CD14-positive monocyte (primary cell): ENCODE measurements at regions not wholly inside any gene's neighbourhood (a gene's known extent, or its start where the extent isn't known, plus 50 kb on each side); places are given as distances from the start of the nearest gene placed in this dataset.

Experiments used
- DNase-seq, 3 donors: peaks; one replicate each; pipeline ENCODE4 v3.0.0-alpha.2; 2011 to 2022
- H2AFZ ChIP-seq: 2 replicates; pipeline ENCODE4 v1.6.0; 2012; ENCODE audit warnings: mild to moderate bottlenecking, low read depth, low read length, inconsistent platforms; ENCODE audit not compliant: insufficient read depth, poor library complexity, severe bottlenecking
- H3K27ac ChIP-seq, 2 donors: 1 replicate in 1 of 2; 2 replicates in 1 of 2; pipeline ENCODE4 v1.5.1; 2012 to 2013; ENCODE audit warnings: low read length in 2 of 2, control low read depth in 1 of 2, inconsistent platforms in 1 of 2, low read depth in 1 of 2, mild to moderate bottlenecking in 1 of 2
- H3K27me3 ChIP-seq, 2 donors: one replicate each; pipeline versions ENCODE4 v1.6.0 to v1.6.1; 2011 to 2013; ENCODE audit warnings: low read length in 2 of 2; ENCODE audit not compliant: control insufficient read depth in 2 of 2, insufficient read depth in 2 of 2
- H3K36me3 ChIP-seq, 2 donors: replicated peaks in 1 of 2; 1 replicate in 1 of 2; 2 replicates in 1 of 2; pipeline versions ENCODE4 v1.5.1 to v1.6.1; 2012 to 2013; ENCODE audit warnings: low read length in 2 of 2, control low read depth in 1 of 2, inconsistent platforms in 1 of 2, mild to moderate bottlenecking in 1 of 2; ENCODE audit not compliant: insufficient read depth in 2 of 2, control insufficient read depth in 1 of 2
- H3K4me1 ChIP-seq, 2 donors: 1 replicate in 1 of 2; 2 replicates in 1 of 2; pipeline versions ENCODE4 v1.5.1 to v1.6.1; 2012 to 2013; ENCODE audit warnings: low read length in 2 of 2, control low read depth in 1 of 2, inconsistent platforms in 1 of 2, mild to moderate bottlenecking in 1 of 2, moderate library complexity in 1 of 2; ENCODE audit not compliant: insufficient read depth in 2 of 2, control insufficient read depth in 1 of 2
- H3K4me2 ChIP-seq: replicated peaks from 2 replicates; pipeline ENCODE3; 2012; ENCODE audit warnings: low read length, moderate library complexity, mild to moderate bottlenecking; ENCODE audit not compliant: poor library complexity, severe bottlenecking; ENCODE audit errors: extremely low read depth
- H3K4me3 ChIP-seq, 3 experiments: fragments of 200-600 bp in 1 of 3; sonication (generic) in 1 of 3; replicated peaks in 1 of 3; 1 replicate in 2 of 3; 2 replicates in 1 of 3; pipeline ENCODE4 v1.5.1; 2011 to 2013; ENCODE audit warnings: low read length in 3 of 3, mild to moderate bottlenecking in 3 of 3, control low read depth in 2 of 3, low read depth in 2 of 3, inconsistent platforms in 1 of 3, moderate library complexity in 1 of 3
- H3K79me2 ChIP-seq: 2 replicates; pipeline ENCODE4 v1.6.0; 2012; ENCODE audit warnings: mild to moderate bottlenecking, control low read depth, inconsistent platforms, low read length, moderate library complexity; ENCODE audit not compliant: insufficient read depth
- H3K9ac ChIP-seq: 2 replicates; pipeline ENCODE4 v1.6.0; 2017; ENCODE audit warnings: low read length, mild to moderate bottlenecking; ENCODE audit not compliant: insufficient read depth, poor library complexity, severe bottlenecking
- H3K9me3 ChIP-seq, 2 donors: replicated peaks in 1 of 2; 1 replicate in 1 of 2; 2 replicates in 1 of 2; pipeline versions ENCODE4 v1.5.1 to v1.6.1; 2012 to 2013; ENCODE audit warnings: low read length in 2 of 2, control low read depth in 1 of 2; ENCODE audit not compliant: control insufficient read depth in 1 of 2, insufficient read depth in 1 of 2
- H4K20me1 ChIP-seq: 2 replicates; pipeline ENCODE4 v1.6.0; 2012; ENCODE audit warnings: mild to moderate bottlenecking, low read length, control low read depth, moderate library complexity; ENCODE audit not compliant: insufficient read depth
- H3K27ac Mint-ChIP-seq, 7 donors: one replicate each; pipeline ENCODE4 v1.8.0; 2020; ENCODE audit warnings: mild to moderate bottlenecking in 7 of 7, mixed read lengths in 7 of 7, moderate library complexity in 6 of 7, inconsistent platforms in 2 of 7
- H3K27me3 Mint-ChIP-seq, 3 donors: one replicate each; pipeline ENCODE4 v1.8.0; 2021 to 2022; ENCODE audit warnings: low read depth in 3 of 3, mild to moderate bottlenecking in 3 of 3, mixed read lengths in 3 of 3, moderate library complexity in 3 of 3, inconsistent platforms in 1 of 3
- H3K36me3 Mint-ChIP-seq, 2 donors: one replicate each; pipeline ENCODE4 v1.8.0; 2020; ENCODE audit warnings: mixed read lengths in 2 of 2, inconsistent platforms in 1 of 2, mild to moderate bottlenecking in 1 of 2
- H3K4me1 Mint-ChIP-seq: one replicate; pipeline ENCODE4 v1.8.0; 2020; ENCODE audit warnings: mild to moderate bottlenecking, mixed read lengths
- H3K4me3 Mint-ChIP-seq, 2 donors: one replicate each; pipeline ENCODE4 v1.8.0; 2020; ENCODE audit warnings: mild to moderate bottlenecking in 2 of 2, mixed read lengths in 2 of 2, moderate library complexity in 1 of 2
- H3K9me3 Mint-ChIP-seq, 7 donors: one replicate each; pipeline ENCODE4 v1.8.0; 2020 to 2022; ENCODE audit warnings: mixed read lengths in 7 of 7, mild to moderate bottlenecking in 6 of 7, moderate library complexity in 6 of 7, inconsistent platforms in 2 of 7
- CTCF ChIP-seq: fragments of 200-600 bp; IDR thresholded peaks from one replicate; pipeline ENCODE4 v1.8.0; 2022; ENCODE audit warnings: antibody characterized with exemption, mild to moderate bottlenecking
- WGBS: methylation state at CpG from one replicate; pipeline ENCODE4 v1.1.5; 2013; ENCODE audit warnings: missing lambda C conversion rate; ENCODE audit not compliant: insufficient coverage; 5-methylcytosine and 5-hydroxymethylcytosine counted together
- intact Hi-C, 2 donors: fragments of 100-400 bp; cut with micrococcal nuclease; formaldehyde crosslinking; loops; one replicate each; pipeline versions ENCODE4 v1.15.0 to v1.15.1; 2023

GRCh38 chr4:62835631-62836030 lies 1573.6 kb downstream of the TECRL start:
- H3K27me3 Mint-ChIP-seq = peaks cover 0 to 2% (median 0%) of the 10 kb centered on the region in 3 donors
- no peak overlapping the region for H3K4me3 Mint-ChIP-seq
- no peak for TF ChIP-seq CTCF
- Histone ChIP-seq H2AFZ (no peak overlapping the region), H3K4me3 (no peak overlapping the region), H3K4me1 (no peaks in the 10 kb centered on the region), H3K4me2 (no peak overlapping the region), H3K36me3 (no peaks in the 10 kb centered on the region), H3K27me3 (no peaks in the 10 kb centered on the region), H3K27ac (no peak overlapping the region), H3K79me2 (no peaks in the 10 kb centered on the region), H3K9me3 (peaks cover 3 to 5% of the 10 kb centered on the region in 2 donors), H4K20me1 (no peaks in the 10 kb centered on the region), H3K9ac (no peak overlapping the region)
- no peaks in the 10 kb centered on the region for H3K36me3 Mint-ChIP-seq
- H3K4me1 Mint-ChIP-seq = no peaks in the 10 kb centered on the region
- DNase-seq = no peak
- no CpG with 5 or more reads among the region's 2 CpGs for WGBS
- H3K9me3 Mint-ChIP-seq = peaks cover 0 to 4% (median 1%) of the 10 kb centered on the region in 7 donors
- intact Hi-C loops = no loop called here
- no peak overlapping the region for H3K27ac Mint-ChIP-seq

GRCh38 chr4:62822306-62822705 lies 1586.9 kb downstream of the TECRL start:
- H3K27me3 ChIP-seq = no peaks in the 10 kb centered on the region
- no CpG with 5 or more reads among the region's 1 CpG for WGBS
- no peak for TF ChIP-seq CTCF
- Mint-ChIP-seq H3K36me3 (no peaks in the 10 kb centered on the region), H3K9me3 (peaks cover 0 to 7% (median 4%) of the 10 kb centered on the region in 7 donors), H3K27me3 (peaks cover 0 to 2% (median 0%) of the 10 kb centered on the region in 3 donors), H3K27ac (no peak overlapping the region), H3K4me3 (no peak overlapping the region), H3K4me1 (no peaks in the 10 kb centered on the region)
- H3K4me2 ChIP-seq = no peak overlapping the region
- H3K9me3 ChIP-seq = peaks cover 0 to 4% of the 10 kb centered on the region in 2 donors
- H2AFZ ChIP-seq = no peak overlapping the region
- H3K27ac ChIP-seq = no peak overlapping the region
- no peaks in the 10 kb centered on the region for H4K20me1 ChIP-seq
- H3K79me2 ChIP-seq = no peaks in the 10 kb centered on the region
- no peak overlapping the region for H3K4me3 ChIP-seq
- H3K36me3 ChIP-seq = no peaks in the 10 kb centered on the region
- intact Hi-C loops = no loop called here
- no peak overlapping the region for H3K9ac ChIP-seq
- no peaks in the 10 kb centered on the region for H3K4me1 ChIP-seq
- DNase-seq = no peak
